ENCODE measurements at regions not wholly inside any gene's neighbourhood (a gene's known extent, or its start where the extent isn't known, plus 50 kb on each side); places are given as distances from the start of the nearest gene placed in this dataset.

GRCh38 chr12:22991250-22991844, 366.4 kb downstream of the ETNK1 start:
- DNase-seq (ENCODE audit: low read depth): no peak

GRCh38 chr12:22993609-22994315, 368.8 kb downstream of the ETNK1 start:
- no peak for DNase-seq (ENCODE audit: low read depth)

GRCh38 chr12:22994316-22994675, 369.3 kb downstream of the ETNK1 start:
- no peak for DNase-seq (ENCODE audit: low read depth)

- no peak for DNase-seq (ENCODE audit: low read depth)
Observed at GRCh38 chr12:23001487-23001886, 376.5 kb downstream of the ETNK1 start.

GRCh38 chr12:23002381-23002780, 377.4 kb downstream of the ETNK1 start:
- DNase-seq (ENCODE audit: low read depth): no peak

GRCh38 chr12:23004473-23005020, 379.6 kb downstream of the ETNK1 start:
- no peak for DNase-seq (ENCODE audit: low read depth)

GRCh38 chr12:23005387-23005786, 380.4 kb downstream of the ETNK1 start:
- DNase-seq (ENCODE audit: low read depth): no peak

- no peak for DNase-seq (ENCODE audit: low read depth)
Observed at GRCh38 chr12:23006413-23006812, 381.4 kb downstream of the ETNK1 start.

- no peak for DNase-seq (ENCODE audit: low read depth)
Observed at GRCh38 chr12:23008623-23009022, 383.7 kb downstream of the ETNK1 start.

- peak; percentile 11 for DNase-seq (ENCODE audit: low read depth)
Observed at GRCh38 chr12:23014749-23015148, 389.8 kb downstream of the ETNK1 start.

- no peak for DNase-seq (ENCODE audit: low read depth)
Observed at GRCh38 chr12:23025372-23026016, 400.5 kb downstream of the ETNK1 start.

GRCh38 chr12:23028158-23028802, 403.3 kb downstream of the ETNK1 start:
- no peak for DNase-seq (ENCODE audit: low read depth)

GRCh38 chr12:23029185-23029584, 404.2 kb downstream of the ETNK1 start:
- DNase-seq (ENCODE audit: low read depth): no peak

- peak; percentile 3 for DNase-seq (ENCODE audit: low read depth)
Observed at GRCh38 chr12:23039834-23040233, 414.9 kb downstream of the ETNK1 start.

GRCh38 chr12:23041774-23042173, 416.8 kb downstream of the ETNK1 start:
- no peak for DNase-seq (ENCODE audit: low read depth)

GRCh38 chr12:23043646-23044045, 418.7 kb downstream of the ETNK1 start:
- no peak for DNase-seq (ENCODE audit: low read depth)

GRCh38 chr12:23049180-23049579, 424.2 kb downstream of the ETNK1 start:
- no peak for DNase-seq (ENCODE audit: low read depth)

- no peak for DNase-seq (ENCODE audit: low read depth)
Observed at GRCh38 chr12:23055004-23055403, 430.0 kb downstream of the ETNK1 start.

- no peak for DNase-seq (ENCODE audit: low read depth)
Observed at GRCh38 chr12:23057571-23057970, 432.6 kb downstream of the ETNK1 start.

- no peak for DNase-seq (ENCODE audit: low read depth)
Observed at GRCh38 chr12:23060161-23060560, 435.2 kb downstream of the ETNK1 start.

- DNase-seq (ENCODE audit: low read depth): no peak
Observed at GRCh38 chr12:23063206-23063605, 438.2 kb downstream of the ETNK1 start.

- no peak for DNase-seq (ENCODE audit: low read depth)
Observed at GRCh38 chr12:23066095-23066494, 441.1 kb downstream of the ETNK1 start.

GRCh38 chr12:23083267-23083666, 458.3 kb downstream of the ETNK1 start:
- DNase-seq (ENCODE audit: low read depth): peak; percentile 75

All from fibroblast of gingiva (primary cell).